ENCODE measurements at regions not wholly inside any gene's neighbourhood (a gene's known extent, or its start where the extent isn't known, plus 50 kb on each side); places are given as distances from the start of the nearest gene placed in this dataset.
"Not testable (repeated sequence)": the region's sequence is repeated elsewhere in the genome, so short reads cannot be mapped to it uniquely, and the experiment has no call there.

- in situ Hi-C loops (cut with HindIII; ENCODE audit: low sequenced_read_pairs): no loop called here
- H3K4me3 ChIP-seq (ENCODE audit: low read depth, low read length): no peak overlapping the region
- DNase-seq (ENCODE audit: low read depth): no peak
- TF ChIP-seq CTCF (IDR thresholded peaks at IDR 0.05; ENCODE audit: low read depth, low read length, missing control alignments): no peak
These were observed 115.0 kb upstream of the HAND1 start for GRCh38 chr5:154593071-154593470.

GRCh38 chr5:154590093-154590724 is 112.2 kb upstream of the HAND1 start:
- in situ Hi-C loops (cut with HindIII; ENCODE audit: low sequenced_read_pairs): no loop called here
- TF ChIP-seq CTCF (IDR thresholded peaks at IDR 0.05; ENCODE audit: low read depth, low read length, missing control alignments): no peak
- no peak overlapping the region for H3K4me3 ChIP-seq (ENCODE audit: low read depth, low read length)
- DNase-seq (ENCODE audit: low read depth): no peak

GRCh38 chr5:154589511-154589910 is 111.5 kb upstream of the HAND1 start:
- TF ChIP-seq CTCF (IDR thresholded peaks at IDR 0.05; ENCODE audit: low read depth, low read length, missing control alignments): no peak
- in situ Hi-C loops (cut with HindIII; ENCODE audit: low sequenced_read_pairs): no loop called here
- H3K4me3 ChIP-seq (ENCODE audit: low read depth, low read length): no peak overlapping the region
- DNase-seq (ENCODE audit: low read depth): no peak

- DNase-seq (ENCODE audit: low read depth); H3K4me3 ChIP-seq (ENCODE audit: low read depth, low read length); in situ Hi-C loops (cut with HindIII; ENCODE audit: low sequenced_read_pairs): not testable (repeated sequence)
These were observed 110.9 kb upstream of the HAND1 start for GRCh38 chr5:154588833-154589425.

GRCh38 chr5:154588091-154588774 is 110.2 kb upstream of the HAND1 start:
- in situ Hi-C loops (cut with HindIII; ENCODE audit: low sequenced_read_pairs): no loop called here
- DNase-seq (ENCODE audit: low read depth): no peak
- H3K4me3 ChIP-seq (ENCODE audit: low read depth, low read length): no peak overlapping the region
- no peak for TF ChIP-seq CTCF (IDR thresholded peaks at IDR 0.05; ENCODE audit: low read depth, low read length, missing control alignments)

GRCh38 chr5:154587123-154588026 is 109.3 kb upstream of the HAND1 start:
- no peak for DNase-seq (ENCODE audit: low read depth)
- H3K4me3 ChIP-seq (ENCODE audit: low read depth, low read length): no peak overlapping the region
- TF ChIP-seq CTCF (IDR thresholded peaks at IDR 0.05; ENCODE audit: low read depth, low read length, missing control alignments): no peak
- in situ Hi-C loops (cut with HindIII; ENCODE audit: low sequenced_read_pairs): no loop called here

Measured in astrocyte of the cerebellum (primary cell).